Activated T-cell treated with anti-CD3 and anti-CD28 coated beads for 48 hours (primary cell): ENCODE measurements at regions not wholly inside any gene's neighbourhood (a gene's known extent, or its start where the extent isn't known, plus 50 kb on each side); places are given as distances from the start of the nearest gene placed in this dataset.
"Not testable (repeated sequence)": the region's sequence is repeated elsewhere in the genome, so short reads cannot be mapped to it uniquely, and the experiment has no call there.

Experiments used
- DNase-seq: peaks from one replicate; pipeline ENCODE4 v3.0.0-alpha.2; 2020; ENCODE audit warnings: low read depth

DNA sequence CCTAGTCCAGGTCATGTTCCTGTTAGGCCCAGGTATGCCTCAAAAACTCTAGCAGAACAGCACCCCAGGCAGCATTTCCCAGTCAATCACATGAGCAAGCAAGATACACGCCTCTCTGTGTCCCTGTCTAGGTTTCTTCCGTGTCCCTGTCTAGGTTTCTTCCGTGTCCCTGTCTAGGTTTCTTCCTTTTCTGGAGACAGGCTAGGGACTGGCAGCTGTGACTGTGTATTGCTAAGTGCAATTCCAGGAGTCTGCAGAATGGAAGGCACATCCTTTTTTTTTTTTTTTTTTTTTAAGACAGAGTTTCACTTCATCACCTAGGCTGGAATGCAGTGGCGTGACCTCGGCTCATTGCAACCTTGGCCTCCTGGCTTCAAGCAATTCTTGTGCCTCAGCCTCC is 77.6 kb downstream of the SETD4 start:
- DNase-seq = no peak

DNA sequence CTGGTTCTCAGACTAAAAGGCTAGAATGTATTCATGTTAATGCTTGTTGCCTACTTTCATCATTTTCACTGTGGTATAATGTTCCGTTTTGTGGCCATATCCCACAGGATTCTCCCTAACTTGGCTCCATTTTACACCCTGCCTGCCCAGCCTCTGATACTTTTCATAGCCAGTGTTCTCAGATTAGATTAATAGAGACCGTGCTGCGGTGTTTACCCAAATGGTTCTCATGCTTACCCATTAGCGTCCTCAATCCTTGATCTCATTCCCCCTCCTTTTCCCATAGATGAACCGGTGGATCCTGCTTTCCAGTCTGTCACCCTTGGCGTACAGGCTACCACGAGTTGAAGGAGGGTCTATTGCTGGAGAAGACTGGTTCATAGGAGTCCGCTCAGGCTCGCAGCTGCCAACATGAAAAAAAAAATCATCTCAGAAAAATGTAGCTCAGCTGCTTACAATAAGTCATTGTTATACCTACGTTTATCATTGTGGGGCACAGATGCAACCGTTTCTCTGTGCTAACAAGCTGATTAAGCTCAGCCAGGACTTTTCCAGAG is 78.7 kb downstream of the SETD4 start:
- no peak for DNase-seq

DNA sequence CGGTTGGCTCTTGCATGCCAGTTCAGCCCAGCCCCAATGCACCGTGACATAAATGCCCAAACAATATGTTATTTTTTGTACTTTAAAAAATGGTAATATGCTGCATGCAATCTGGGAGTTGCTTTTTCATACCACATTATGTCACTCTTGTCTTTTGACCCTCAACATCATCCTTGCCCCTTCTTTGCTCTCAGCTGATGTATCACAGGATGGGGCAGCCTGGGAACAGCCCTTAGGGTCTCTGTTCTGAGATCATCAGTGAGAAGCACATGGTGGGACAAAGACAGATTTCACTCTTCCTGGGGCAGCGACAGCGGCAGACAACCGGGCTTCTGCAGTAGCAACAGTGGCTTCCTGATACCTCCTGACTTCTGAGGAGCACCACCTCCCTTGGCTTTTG is 79.5 kb downstream of the SETD4 start:
- no peak for DNase-seq

DNA sequence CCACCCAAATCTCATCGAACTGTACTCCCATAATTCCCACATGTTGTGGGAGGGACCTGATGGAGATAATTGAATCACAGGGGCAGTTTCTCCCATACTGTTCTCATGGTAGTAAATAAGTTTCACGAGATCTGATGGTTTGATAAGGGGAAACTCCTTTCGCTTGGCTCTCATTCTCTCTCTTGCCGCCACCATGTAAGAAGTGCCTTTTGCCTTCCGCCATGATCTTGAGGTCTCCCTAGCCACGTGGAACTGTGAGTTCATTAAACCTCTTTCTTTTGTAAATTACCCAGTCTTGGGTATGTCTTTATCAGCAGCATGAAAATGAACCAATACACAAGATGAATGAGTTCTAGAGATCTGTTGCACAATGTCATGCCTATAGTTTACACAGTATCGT is 82.5 kb downstream of the SETD4 start:
- not testable (repeated sequence) for DNase-seq

DNA sequence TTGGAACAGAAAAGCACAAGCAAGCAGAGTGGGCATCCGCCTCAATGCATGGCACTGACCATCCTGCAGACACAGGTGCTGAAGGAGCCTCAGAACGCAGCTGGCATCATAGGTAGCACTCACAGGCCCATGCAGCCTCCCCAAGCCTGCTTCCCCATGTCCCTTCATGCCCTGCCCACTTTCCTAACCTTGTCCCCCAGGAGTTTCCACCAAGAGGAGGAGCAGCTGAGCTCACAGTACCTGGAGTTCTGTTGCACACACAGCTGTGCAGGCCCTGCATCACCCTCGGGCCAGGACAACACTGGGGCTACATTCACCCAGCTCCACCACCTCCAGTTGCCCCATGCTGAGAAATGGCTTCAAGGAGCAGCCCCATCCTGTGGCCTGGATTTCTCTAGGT is 83.4 kb downstream of the SETD4 start:
- no peak for DNase-seq

DNA sequence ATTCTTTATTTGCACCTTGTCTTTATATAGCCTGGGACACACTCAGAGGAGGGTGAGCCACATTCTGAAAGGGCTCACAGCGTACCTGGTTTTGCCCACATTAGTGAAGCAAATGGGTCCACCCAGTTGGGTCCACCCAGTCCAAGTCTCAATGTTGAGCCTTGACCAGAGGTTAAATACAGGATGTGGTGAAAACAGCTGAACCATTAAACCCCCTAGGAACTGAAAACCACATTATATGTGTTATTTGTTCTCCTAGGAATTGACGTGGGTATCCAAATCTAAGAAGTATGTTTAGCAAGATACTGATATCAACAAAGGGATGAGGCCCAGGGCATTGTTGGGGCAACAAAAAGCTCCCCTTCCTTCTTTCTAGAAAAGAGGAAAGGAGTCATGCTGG is 83.8 kb downstream of the SETD4 start:
- no peak for DNase-seq

DNA sequence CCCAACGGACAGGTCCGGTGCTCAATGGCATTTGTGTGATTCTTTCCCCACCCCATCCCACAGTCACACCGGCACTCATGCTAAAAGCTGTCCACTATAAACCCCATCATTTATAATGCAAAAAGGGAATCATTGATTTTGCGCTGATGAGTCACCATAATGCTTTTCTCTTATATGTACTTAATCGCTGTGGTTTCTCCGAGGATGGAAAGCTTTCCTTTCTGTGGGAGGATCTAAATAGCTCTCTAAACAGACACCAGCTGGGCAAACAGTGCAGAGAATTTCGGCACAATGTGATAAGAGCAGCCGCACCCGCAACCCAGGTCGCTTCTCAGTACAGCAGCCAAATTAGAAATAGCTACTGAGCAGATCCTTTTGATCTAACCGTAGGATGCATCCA is 85.6 kb downstream of the SETD4 start:
- DNase-seq = no peak

DNA sequence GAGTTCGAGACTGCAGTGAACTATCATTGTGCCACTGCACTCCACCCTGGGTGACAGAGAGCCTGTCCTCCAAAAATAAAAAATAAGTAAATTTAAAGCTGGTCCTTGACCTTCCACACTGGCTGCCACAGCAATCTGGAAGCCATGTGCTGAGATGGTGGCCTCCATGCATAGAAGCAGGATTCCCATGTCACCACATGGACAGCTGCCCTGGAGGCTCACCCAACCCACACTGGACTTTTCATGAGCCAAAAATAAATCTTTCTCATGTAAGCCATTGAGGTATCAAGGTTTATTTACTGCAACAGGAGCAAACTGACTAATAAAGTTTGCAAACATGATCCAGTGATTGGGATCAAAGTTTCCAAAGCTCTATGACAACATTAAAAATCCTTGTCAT is 88.5 kb downstream of the SETD4 start:
- no peak for DNase-seq

DNA sequence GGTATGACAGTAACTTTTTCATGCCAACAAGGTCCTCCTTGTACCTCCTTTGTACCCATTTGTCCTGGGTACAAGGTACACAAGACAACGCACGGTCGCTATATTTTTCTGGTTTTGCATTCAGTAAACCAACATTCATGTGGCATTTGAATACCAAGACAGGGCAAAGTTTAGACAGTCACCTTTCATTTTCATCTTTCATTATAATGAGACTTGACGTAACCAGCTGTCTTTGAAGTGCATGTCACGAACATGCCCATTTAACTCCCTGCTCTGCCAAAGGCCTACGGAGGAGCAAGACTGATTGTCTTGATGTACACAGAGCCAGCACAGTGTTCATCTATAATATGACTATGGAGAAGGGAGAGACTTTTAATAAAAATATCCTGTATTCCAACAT is 91.0 kb downstream of the SETD4 start:
- DNase-seq = no peak

DNA sequence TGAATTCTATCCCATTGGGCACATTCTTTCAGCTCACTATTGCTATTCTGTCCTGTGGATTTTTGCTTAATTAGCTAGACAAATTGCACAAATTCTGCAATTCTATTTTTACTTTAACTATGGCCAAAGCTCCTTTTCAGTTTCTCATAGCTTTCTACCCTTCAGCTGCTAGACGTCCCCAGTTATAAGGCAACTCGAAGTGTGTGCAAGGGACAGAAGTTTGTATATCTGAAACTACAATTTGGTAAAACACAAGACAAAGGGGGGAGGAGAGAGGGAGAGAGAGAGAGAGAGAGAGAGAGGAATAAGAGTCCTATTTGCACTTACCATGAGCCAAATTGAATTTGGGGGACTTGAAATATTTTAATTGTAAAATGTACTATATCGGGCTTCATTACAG is 91.8 kb downstream of the SETD4 start:
- DNase-seq = no peak

DNA sequence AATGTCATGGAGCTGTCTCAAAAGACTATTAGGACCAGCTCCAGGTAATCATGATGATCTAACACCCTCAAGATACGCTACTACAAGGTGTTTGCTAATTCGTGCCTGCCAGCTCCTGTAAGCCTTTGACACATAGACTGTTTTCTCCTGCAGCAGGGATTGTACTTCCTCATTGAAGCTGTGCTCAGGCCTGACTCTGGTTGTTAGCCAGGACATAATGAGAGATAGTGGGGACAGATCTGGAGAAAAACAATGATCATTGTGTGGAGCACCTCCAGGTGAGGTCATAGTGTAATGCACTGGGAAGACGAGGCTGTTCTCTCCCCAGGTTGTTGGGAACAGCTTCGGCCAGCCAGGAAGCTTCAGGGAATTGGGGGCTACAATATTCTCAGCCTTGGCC is 94.6 kb downstream of the SETD4 start:
- DNase-seq = no peak

DNA sequence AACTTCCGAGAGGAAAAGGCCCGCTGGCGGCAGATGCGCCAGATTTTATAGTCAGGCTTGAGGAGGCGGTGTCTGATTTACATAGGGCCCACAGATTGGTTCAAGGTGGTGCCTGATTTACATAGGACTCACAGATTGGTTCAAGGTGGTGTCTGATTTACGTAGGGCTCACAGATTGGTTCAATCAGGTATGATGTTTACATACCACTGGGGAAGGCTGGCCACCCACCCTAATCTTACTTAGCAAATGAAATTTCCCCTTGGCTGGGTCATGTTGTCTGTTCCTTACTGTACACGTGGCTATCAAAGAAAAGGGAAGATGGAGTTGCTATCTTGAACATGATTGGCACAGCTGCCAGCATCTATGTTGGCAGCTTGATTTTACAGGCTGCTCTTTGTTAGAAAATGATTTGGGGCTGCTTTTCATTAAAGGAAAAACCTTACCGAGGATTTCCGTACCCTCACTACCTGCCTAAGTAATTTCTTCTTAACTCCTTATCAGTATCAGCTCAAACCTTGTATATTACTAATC is 96.3 kb downstream of the SETD4 start:
- no peak for DNase-seq

DNA sequence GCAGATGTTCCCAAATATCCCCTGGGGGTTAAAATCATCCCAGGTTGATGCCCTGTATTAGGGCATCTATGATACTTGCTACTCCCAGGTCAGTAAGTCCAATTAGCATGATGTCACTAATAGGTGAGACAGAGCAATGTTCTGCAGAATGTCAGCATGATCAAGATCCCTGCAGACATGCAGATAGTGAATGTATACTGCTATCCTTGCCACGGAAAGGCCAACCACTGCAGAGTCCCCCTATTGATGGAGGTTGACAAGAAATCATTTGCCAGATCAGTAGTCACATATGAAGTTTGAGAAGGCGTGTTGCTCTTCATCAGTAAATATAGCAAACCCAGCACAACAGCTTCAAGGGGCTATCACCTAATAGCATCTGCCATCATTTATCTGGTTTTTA is 97.4 kb downstream of the SETD4 start:
- no peak for DNase-seq

DNA sequence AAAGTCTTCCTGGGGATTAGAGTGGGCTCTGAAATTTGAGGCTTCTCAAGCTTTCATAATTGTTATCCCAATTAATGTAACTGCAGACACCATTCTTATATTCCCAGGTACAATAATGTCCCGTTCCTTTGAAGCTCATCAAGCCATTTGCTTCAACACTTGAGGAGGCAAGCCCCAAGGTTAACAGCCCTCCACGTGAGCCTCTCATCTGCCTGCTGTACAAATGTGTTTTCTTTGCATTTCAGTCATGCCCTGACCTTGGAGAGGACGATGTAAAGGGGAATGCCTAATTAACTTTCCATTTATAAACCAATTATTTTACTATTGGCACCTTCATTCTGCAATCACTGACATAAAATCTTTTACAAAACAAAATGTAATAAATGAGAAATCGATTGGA is 106.3 kb downstream of the SETD4 start:
- DNase-seq = no peak

DNA sequence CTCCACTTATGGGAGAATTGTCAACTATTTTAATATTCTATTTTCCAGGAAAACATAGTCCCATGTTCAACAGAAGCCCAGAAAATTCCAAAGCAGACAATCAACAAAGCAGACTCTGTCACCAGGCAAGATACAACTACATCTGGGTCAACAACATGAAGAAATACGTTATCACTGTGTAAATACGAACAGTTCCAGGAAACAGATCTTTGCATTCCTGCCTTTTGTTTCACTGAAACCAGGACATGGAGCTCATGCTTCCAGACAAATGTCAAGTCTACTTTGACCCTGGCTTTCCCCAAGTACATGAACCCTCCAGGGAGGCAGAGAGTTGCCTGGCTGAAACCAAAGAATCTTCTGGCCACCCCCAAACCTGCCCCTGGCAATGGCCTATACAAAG is 106.7 kb downstream of the SETD4 start:
- DNase-seq = no peak

DNA sequence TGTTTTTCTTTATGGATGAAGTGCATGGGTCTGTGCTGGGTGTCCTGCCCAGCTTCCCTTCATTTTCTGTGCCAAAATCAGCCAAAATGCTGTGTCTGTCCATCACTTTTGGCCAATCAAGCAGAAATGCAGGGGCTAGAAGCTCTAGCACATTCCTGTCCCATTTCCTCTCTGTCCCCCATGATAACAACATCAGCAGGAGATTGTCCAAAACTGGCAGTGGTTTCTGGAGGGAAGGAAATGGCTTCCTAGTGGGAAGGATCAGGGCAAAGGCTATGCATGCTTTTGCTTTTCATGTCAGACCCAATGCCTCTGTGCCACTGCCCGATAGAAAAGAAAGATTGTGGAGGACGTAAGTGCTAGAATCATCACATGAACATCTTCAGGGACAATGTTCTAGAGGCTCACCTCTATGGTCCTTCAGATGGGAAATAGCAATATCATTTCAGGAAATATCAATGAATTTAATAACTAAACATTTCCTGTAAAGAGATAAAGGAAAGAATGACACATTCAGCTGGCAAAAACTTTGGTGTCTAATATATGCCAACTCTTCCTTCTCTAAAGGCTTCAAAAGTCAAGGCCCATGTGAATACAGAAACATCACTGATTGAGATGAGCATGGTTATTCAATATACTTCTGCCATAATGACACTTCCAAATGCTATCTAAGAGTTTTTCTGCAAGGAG is 107.5 kb downstream of the SETD4 start:
- DNase-seq = no peak

DNA sequence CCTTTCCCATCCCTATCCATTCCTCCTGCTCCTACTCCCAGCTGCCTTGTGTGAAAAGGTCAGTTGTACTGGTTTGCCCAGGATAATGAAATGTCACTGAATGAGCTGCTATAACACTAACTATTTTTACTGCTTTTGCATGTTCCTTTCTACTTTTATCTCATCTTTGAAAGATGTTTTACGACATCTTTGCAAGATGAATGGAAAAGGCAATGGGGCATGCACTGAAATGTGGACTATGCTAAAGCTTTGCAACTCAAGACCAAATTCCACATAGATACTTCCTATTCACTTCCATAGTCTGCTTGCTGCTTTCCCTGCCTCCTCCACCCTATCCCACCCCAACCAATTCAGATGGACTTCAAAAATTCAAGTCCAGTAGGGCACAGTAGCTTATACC is 111.3 kb downstream of the SETD4 start:
- DNase-seq = no peak

DNA sequence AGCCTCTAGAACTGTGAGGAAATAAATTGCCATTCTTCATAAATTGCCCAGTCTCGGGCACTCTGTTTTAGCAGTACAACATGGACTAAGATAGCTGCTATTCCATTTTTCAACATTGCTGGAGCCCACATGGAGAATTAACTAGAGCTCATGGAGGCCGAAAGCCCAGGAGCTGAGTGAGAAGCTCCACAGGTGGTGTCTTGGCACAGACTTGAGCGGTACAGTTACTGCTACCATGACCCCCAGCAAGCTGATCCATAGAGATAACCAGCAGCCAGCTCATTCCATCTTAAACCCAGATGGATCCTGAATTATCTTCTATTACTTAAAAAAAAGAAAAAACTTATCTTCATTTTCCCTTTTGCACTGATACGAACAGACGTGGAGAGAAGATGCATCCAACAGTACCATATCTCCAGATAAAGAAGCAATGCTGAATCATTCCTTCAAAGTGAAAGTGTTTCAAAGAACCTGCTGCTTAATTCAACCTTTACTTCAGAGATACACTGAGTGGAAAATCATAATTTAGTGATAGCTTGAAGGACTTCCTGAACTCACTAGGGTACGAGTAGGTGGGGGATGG is 115.1 kb downstream of the SETD4 start:
- no peak for DNase-seq

DNA sequence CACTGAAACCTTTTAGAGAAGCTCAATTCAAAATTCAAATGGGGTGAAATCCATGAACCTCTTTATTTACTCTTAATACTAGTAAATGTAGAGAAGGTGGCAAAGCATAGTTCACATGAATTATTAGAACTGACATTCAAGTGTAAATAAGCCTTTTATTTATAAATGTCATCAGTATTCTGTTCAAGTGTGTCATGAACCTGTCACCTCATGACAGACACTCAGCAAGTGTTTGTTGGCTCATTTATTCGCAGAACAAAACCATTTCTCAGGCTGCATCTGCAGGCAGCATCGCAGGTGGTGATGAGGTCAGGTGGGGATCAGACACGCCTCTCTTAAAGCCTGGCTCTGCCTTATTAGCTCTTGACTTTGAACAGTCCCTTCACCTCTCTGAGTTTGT is 116.6 kb downstream of the SETD4 start:
- no peak for DNase-seq

DNA sequence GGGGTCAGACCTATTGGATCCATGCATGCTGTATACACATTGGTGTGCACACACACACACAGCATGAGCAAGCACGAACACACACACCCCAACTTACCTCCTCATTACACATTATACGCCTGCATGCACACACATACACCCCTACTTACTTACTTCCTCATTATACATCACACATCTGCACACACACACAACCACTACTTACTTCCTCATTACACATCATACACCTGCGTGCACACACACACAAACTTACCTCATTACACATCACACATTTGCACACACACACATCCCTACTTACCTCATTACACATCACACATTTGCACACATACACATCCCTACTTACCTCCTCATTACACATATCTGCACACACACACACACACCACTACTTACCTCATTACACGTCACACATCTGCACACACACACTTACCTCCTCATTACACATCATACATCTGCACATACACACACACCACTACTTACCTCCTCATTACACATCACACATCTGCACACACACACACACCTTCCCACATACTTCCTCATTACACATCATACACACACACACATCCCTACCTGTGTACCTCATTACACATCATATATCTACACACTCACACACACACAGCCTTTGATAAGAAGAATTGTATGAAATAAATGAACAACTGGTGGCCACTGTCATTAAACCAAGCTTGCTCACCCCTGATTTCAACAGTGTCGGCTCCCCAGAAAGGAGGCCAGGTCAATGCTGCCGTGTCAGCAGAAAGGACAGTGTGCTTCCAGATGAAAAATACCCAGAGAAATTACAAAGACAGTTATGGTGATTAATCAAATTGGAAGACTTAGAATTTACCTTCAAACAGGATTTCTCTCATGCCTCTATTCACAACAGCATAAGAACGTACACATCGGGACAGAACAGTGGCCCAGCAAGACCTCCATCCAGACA is 117.8 kb downstream of the SETD4 start:
- no peak for DNase-seq

DNA sequence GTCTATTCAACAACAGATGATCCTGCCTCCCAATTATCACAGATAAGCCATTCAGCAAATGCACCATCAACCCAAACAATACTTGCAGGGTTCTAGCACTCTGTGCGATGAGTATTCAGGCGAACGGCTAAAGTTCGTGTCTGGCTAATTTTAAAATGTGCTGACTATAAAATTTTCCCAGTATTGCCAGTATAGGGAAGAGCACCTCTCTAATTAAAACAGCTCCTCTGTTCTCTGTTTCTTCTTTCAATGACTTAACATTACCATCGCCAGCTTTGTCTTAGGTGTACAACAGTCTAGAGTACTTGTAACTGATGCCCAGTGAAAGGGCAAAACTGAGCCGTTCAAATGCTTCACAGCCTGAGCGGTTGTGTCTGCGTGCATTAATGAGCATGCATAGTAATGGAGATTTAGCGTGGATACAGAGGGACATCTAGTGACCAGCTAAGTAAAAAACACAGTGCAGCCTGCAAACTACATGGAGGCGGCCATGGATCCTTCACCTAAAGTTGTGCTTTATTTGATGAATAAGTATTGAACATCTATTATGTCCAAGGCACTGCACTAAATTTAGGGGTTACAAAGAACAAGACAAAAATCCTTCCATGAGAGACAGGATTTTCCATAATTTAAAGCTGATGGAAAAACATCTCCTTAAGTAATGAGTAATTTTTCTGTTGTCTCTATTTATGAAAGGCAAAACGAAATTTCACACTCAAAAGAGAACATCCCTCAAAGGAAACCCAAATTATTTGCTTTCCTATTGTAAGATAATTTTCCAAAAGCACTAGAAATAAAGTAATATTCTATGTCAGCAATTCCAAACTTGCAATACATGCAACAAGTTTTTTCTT is 120.0 kb downstream of the SETD4 start:
- no peak for DNase-seq

DNA sequence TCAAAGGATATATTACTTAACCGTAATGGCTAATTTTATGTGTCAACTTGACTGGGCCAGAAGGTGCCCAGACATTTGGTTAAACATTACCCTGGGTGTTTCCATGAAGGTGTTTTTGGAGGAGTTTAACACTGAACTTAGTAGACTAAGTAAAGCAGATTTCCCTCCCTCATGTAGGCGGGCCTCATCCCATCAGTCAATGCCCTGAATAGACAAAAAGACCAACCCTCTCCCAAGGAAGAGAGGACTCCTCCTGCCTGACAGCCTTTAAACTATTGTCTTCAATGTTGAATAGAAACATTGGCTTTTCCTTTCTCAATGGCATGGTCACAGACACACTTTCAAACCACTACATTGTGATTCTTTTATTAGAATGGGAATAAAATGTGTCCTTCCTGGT is 121.9 kb downstream of the SETD4 start:
- DNase-seq = no peak
